K562 (cell line): ENCODE measurements at regions not wholly inside any gene's neighbourhood (a gene's known extent, or its start where the extent isn't known, plus 50 kb on each side); places are given as distances from the start of the nearest gene placed in this dataset.

ENCODE experiments used
- C11orf30 ChIP-seq: fragments of 450-650 bp; IDR thresholded peaks from 2 replicates; pipeline ENCODE4 v1.6.1; 2016; ENCODE audit warnings: low read depth, mild to moderate bottlenecking
- ELF2 ChIP-seq: fragments of 250-450 bp; sonication (Bioruptor Pico); IDR thresholded peaks from 2 replicates; pipeline ENCODE4 v1.5.0; 2021; ENCODE audit warnings: mild to moderate bottlenecking
- MTA3 ChIP-seq: fragments of 450-650 bp; formaldehyde crosslinking; IDR thresholded peaks from 2 replicates; pipeline ENCODE4 v1.6.1; 2017; ENCODE audit warnings: mild to moderate bottlenecking, borderline replicate concordance
- NFIC ChIP-seq: fragments of 450-650 bp; IDR thresholded peaks from 2 replicates; pipeline ENCODE4 v1.6.1; 2017; ENCODE audit warnings: mild to moderate bottlenecking, inconsistent platforms
- RCOR1 ChIP-seq, 2 experiments: IDR thresholded peaks; 2 replicates each; pipeline ENCODE4 v1.6.1; 2012; ENCODE audit warnings: low read depth in 2 of 2, low read length in 2 of 2, borderline replicate concordance in 1 of 2, improper control_type of control experiment in 1 of 2
- TAF1 ChIP-seq: IDR thresholded peaks from 2 replicates; pipeline ENCODE4 v1.6.1; 2011; ENCODE audit warnings: mild to moderate bottlenecking, low read length, moderate library complexity; ENCODE audit not compliant: insufficient read depth, control insufficient read depth, severe bottlenecking; ENCODE audit errors: extremely low read depth
- ZNF431 ChIP-seq: sonication (generic); formaldehyde crosslinking; IDR thresholded peaks from 2 replicates; pipeline ENCODE4 v1.8.0; 2022; ENCODE audit warnings: mild to moderate bottlenecking, missing genetic modification reagents
- ZNF444 ChIP-seq: fragments of 250-450 bp; sonication (Bioruptor Pico); IDR thresholded peaks from 2 replicates; pipeline ENCODE4 v1.4.0; 2020; ENCODE audit warnings: mild to moderate bottlenecking, moderate library complexity
- ZNF717 ChIP-seq: fragments of 250-450 bp; sonication (Bioruptor Pico); IDR thresholded peaks from 2 replicates; pipeline ENCODE4 v1.5.0; 2021
- TF ChIP-seq, protein P1 (sequence below): sonication (generic); formaldehyde crosslinking; IDR thresholded peaks from 2 replicates; pipeline ENCODE4 v1.8.0; 2022; ENCODE audit warnings: missing genetic modification reagents, mild to moderate bottlenecking, borderline replicate concordance
- TF ChIP-seq, protein P2 (sequence below): fragments of 200-800 bp; sonication (Bioruptor generic); IDR thresholded peaks from 2 replicates; pipeline ENCODE4 v1.6.1; 2017; ENCODE audit warnings: missing genetic modification characterization, missing compliant biosample characterization
- TF ChIP-seq, protein P3 (sequence below): fragments of 450-650 bp; IDR thresholded peaks from 2 replicates; pipeline ENCODE4 v1.6.1; 2016; ENCODE audit warnings: mild to moderate bottlenecking
- TF ChIP-seq, protein P4 (sequence below), 2 experiments: fragments of 450-650 bp in 1 of 2; sonication (generic) in 1 of 2; formaldehyde crosslinking in 1 of 2; IDR thresholded peaks in 1 of 2; conservative IDR thresholded peaks in 1 of 2; 2 replicates each; pipeline versions ENCODE4 v1.6.1 to v1.8.1; 2016 to 2023; ENCODE audit warnings: mild to moderate bottlenecking in 2 of 2, moderate library complexity in 2 of 2, inconsistent platforms in 1 of 2, missing genetic modification reagents in 1 of 2
- TF ChIP-seq, protein P5 (sequence below): fragments of 250-450 bp; sonication (Bioruptor Pico); IDR thresholded peaks from 2 replicates; pipeline ENCODE4 v1.4.0; 2020; ENCODE audit warnings: mild to moderate bottlenecking
- TF ChIP-seq, protein P6 (sequence below): IDR thresholded peaks from 2 replicates; pipeline ENCODE4 v1.6.1; 2014; ENCODE audit warnings: antibody characterized with exemption

DNA sequence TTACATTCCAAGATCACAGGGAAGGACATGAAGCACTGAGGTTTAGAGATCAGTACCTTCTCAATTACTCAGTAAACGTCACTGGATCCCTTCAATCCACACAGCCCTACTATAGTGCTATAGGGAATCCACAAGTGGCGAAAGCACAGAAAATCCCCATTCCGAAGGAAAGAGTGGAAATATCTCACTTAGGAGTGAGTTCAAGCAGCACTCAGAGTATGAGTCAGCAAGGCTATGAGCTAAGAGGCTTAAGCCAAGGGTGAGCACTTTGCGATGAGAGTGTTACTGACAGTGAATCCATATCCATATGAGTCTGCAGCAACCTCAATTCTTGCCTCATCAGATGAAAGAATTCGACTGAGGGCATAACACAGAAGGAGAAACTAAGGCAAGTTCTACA, 165.1 kb downstream of the VSIG4 start (continued):
- TF ChIP-seq, protein P1, sequence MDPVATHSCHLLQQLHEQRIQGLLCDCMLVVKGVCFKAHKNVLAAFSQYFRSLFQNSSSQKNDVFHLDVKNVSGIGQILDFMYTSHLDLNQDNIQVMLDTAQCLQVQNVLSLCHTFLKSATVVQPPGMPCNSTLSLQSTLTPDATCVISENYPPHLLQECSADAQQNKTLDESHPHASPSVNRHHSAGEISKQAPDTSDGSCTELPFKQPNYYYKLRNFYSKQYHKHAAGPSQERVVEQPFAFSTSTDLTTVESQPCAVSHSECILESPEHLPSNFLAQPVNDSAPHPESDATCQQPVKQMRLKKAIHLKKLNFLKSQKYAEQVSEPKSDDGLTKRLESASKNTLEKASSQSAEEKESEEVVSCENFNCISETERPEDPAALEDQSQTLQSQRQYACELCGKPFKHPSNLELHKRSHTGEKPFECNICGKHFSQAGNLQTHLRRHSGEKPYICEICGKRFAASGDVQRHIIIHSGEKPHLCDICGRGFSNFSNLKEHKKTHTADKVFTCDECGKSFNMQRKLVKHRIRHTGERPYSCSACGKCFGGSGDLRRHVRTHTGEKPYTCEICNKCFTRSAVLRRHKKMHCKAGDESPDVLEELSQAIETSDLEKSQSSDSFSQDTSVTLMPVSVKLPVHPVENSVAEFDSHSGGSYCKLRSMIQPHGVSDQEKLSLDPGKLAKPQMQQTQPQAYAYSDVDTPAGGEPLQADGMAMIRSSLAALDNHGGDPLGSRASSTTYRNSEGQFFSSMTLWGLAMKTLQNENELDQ, result no peak
- TF ChIP-seq NFIC (0 out of 2 replicates have a peak, but pooled peaks have one; percentile 10), ZNF717 (CRISPR knock-in tag) (no peak), MTA3 (no peak), TAF1 (no peak), RCOR1 (IDR thresholded peaks at IDR 0.05; ENCODE audit: borderline replicate concordance in 1 of 2, low read depth in 2 of 2, low read length in 2 of 2) (no peak), ZNF431 (no peak), ZNF444 (CRISPR knock-in tag) (no peak), ELF2 (CRISPR knock-in tag) (no peak), C11orf30 (peak; percentile 72)
- TF ChIP-seq, protein P2, sequence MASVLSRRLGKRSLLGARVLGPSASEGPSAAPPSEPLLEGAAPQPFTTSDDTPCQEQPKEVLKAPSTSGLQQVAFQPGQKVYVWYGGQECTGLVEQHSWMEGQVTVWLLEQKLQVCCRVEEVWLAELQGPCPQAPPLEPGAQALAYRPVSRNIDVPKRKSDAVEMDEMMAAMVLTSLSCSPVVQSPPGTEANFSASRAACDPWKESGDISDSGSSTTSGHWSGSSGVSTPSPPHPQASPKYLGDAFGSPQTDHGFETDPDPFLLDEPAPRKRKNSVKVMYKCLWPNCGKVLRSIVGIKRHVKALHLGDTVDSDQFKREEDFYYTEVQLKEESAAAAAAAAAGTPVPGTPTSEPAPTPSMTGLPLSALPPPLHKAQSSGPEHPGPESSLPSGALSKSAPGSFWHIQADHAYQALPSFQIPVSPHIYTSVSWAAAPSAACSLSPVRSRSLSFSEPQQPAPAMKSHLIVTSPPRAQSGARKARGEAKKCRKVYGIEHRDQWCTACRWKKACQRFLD (CRISPR knock-in tag), result no peak
- TF ChIP-seq, protein P3, sequence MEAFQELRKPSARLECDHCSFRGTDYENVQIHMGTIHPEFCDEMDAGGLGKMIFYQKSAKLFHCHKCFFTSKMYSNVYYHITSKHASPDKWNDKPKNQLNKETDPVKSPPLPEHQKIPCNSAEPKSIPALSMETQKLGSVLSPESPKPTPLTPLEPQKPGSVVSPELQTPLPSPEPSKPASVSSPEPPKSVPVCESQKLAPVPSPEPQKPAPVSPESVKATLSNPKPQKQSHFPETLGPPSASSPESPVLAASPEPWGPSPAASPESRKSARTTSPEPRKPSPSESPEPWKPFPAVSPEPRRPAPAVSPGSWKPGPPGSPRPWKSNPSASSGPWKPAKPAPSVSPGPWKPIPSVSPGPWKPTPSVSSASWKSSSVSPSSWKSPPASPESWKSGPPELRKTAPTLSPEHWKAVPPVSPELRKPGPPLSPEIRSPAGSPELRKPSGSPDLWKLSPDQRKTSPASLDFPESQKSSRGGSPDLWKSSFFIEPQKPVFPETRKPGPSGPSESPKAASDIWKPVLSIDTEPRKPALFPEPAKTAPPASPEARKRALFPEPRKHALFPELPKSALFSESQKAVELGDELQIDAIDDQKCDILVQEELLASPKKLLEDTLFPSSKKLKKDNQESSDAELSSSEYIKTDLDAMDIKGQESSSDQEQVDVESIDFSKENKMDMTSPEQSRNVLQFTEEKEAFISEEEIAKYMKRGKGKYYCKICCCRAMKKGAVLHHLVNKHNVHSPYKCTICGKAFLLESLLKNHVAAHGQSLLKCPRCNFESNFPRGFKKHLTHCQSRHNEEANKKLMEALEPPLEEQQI, result no peak
- TF ChIP-seq, protein P4, sequence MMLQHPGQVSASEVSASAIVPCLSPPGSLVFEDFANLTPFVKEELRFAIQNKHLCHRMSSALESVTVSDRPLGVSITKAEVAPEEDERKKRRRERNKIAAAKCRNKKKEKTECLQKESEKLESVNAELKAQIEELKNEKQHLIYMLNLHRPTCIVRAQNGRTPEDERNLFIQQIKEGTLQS (IDR thresholded peaks at IDR 0.05), result peak; percentile 80
- TF ChIP-seq, protein P4 (CRISPR knock-in tag; conservative IDR thresholded peaks at IDR 0.05), result no peak
- TF ChIP-seq, protein P5, sequence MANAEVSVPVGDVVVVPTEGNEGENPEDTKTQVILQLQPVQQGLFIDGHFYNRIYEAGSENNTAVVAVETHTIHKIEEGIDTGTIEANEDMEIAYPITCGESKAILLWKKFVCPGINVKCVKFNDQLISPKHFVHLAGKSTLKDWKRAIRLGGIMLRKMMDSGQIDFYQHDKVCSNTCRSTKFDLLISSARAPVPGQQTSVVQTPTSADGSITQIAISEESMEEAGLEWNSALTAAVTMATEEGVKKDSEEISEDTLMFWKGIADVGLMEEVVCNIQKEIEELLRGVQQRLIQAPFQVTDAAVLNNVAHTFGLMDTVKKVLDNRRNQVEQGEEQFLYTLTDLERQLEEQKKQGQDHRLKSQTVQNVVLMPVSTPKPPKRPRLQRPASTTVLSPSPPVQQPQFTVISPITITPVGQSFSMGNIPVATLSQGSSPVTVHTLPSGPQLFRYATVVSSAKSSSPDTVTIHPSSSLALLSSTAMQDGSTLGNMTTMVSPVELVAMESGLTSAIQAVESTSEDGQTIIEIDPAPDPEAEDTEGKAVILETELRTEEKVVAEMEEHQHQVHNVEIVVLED (CRISPR knock-in tag), result no peak
- TF ChIP-seq, protein P6, sequence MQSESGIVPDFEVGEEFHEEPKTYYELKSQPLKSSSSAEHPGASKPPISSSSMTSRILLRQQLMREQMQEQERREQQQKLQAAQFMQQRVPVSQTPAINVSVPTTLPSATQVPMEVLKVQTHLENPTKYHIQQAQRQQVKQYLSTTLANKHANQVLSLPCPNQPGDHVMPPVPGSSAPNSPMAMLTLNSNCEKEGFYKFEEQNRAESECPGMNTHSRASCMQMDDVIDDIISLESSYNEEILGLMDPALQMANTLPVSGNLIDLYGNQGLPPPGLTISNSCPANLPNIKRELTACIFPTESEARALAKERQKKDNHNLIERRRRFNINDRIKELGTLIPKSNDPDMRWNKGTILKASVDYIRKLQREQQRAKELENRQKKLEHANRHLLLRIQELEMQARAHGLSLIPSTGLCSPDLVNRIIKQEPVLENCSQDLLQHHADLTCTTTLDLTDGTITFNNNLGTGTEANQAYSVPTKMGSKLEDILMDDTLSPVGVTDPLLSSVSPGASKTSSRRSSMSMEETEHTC, result no peak
